ENCODE measurements at regions not wholly inside any gene's neighbourhood (a gene's known extent, or its start where the extent isn't known, plus 50 kb on each side); places are given as distances from the start of the nearest gene placed in this dataset.

GRCh38 chr20:22430154-22430745 is 154.1 kb downstream of the FOXA2 start:
- TF ChIP-seq CTCF (IDR thresholded peaks at IDR 0.05; ENCODE audit: low read depth, low read length, missing input control) (no peak), REST (IDR thresholded peaks at IDR 0.05) (no peak), EGR1 (IDR thresholded peaks at IDR 0.05; ENCODE audit: low read depth in 2 of 2) (no peak), RAD21 (IDR thresholded peaks at IDR 0.05) (no peak), JUND (IDR thresholded peaks at IDR 0.05) (no peak), MAX (IDR thresholded peaks at IDR 0.05) (no peak), TAF1 (conservative IDR thresholded peaks at IDR 0.05) (no peak), GABPA (IDR thresholded peaks at IDR 0.05 in 1 of 2, conservative IDR thresholded peaks at IDR 0.05 in 1 of 2) (no peak), YY1 (IDR thresholded peaks at IDR 0.05) (no peak), SP1 (IDR thresholded peaks at IDR 0.05) (no peak), NR2F2 (IDR thresholded peaks at IDR 0.05) (no peak)

Measured in liver (tissue), 3 donors.